A673 (cell line): ENCODE measurements at regions not wholly inside any gene's neighbourhood (a gene's known extent, or its start where the extent isn't known, plus 50 kb on each side); places are given as distances from the start of the nearest gene placed in this dataset.

Source experiments
- CTCF ChIP-seq: fragments of 300-800, 200-600 bp; sonication (generic); conservative IDR thresholded peaks from 2 replicates; pipeline ENCODE4 v1.5.1; 2017; ENCODE audit warnings: low read depth, mild to moderate bottlenecking, antibody characterized with exemption, low read length, moderate library complexity, mixed read lengths
- EZH2 ChIP-seq: fragments of 200-600 bp; sonication (generic); IDR thresholded peaks from 2 replicates; pipeline ENCODE4 v1.6.1; 2017; ENCODE audit warnings: borderline replicate concordance, low read depth, mild to moderate bottlenecking, mixed read lengths, antibody characterized with exemption, low read length; ENCODE audit not compliant: poor library complexity, severe bottlenecking

GRCh38 chr2:44101246-44101645, 67.4 kb upstream of the PPM1B start:
- no peak for TF ChIP-seq CTCF
- no peak for TF ChIP-seq EZH2
